NCI-H128 (cell line): ENCODE measurements at regions not wholly inside any gene's neighbourhood (a gene's known extent, or its start where the extent isn't known, plus 50 kb on each side); places are given as distances from the start of the nearest gene placed in this dataset.

Experiments used
- DNase-seq: peaks from one replicate; lab custom pipeline; 2025; ENCODE audit not compliant: unreplicated experiment; lab: John Stamatoyannopoulos, UW

GRCh38 chr14:87013583-87013982 lies 979.4 kb downstream of the GALC start:
- DNase-seq, result no peak

GRCh38 chr14:87008965-87009364 lies 984.0 kb downstream of the GALC start:
- no peak for DNase-seq

GRCh38 chr14:87005280-87005679 lies 987.7 kb downstream of the GALC start:
- no peak for DNase-seq

GRCh38 chr14:87002776-87003175 lies 990.2 kb downstream of the GALC start:
- no peak for DNase-seq

GRCh38 chr14:87001333-87001732 lies 991.6 kb downstream of the GALC start:
- DNase-seq, result no peak

GRCh38 chr14:87000081-87000480 lies 992.9 kb downstream of the GALC start:
- no peak for DNase-seq

- DNase-seq, result no peak
These were observed 993.9 kb downstream of the GALC start for GRCh38 chr14:86999036-86999435.

GRCh38 chr14:86997271-86997670 lies 995.7 kb downstream of the GALC start:
- DNase-seq, result no peak

- no peak for DNase-seq
These were observed 1002.6 kb downstream of the GALC start for GRCh38 chr14:86990396-86990795.

- DNase-seq, result no peak
These were observed 1003.7 kb downstream of the GALC start for GRCh38 chr14:86989285-86989684.

GRCh38 chr14:86987966-86988365 lies 1005.0 kb downstream of the GALC start:
- DNase-seq, result no peak

GRCh38 chr14:86973177-86973576 lies 1019.8 kb downstream of the GALC start:
- no peak for DNase-seq

- DNase-seq, result no peak
These were observed 1021.7 kb downstream of the GALC start for GRCh38 chr14:86971292-86971691.

- no peak for DNase-seq
These were observed 1031.8 kb downstream of the GALC start for GRCh38 chr14:86961106-86961716.

GRCh38 chr14:86955771-86956354 lies 1037.1 kb downstream of the GALC start:
- no peak for DNase-seq

GRCh38 chr14:86954623-86955022 lies 1038.4 kb downstream of the GALC start:
- no peak for DNase-seq

- no peak for DNase-seq
These were observed 1046.5 kb downstream of the GALC start for GRCh38 chr14:86946446-86946845.

- no peak for DNase-seq
These were observed 1048.5 kb downstream of the GALC start for GRCh38 chr14:86944434-86944833.

GRCh38 chr14:86943391-86944365 lies 1049.3 kb downstream of the GALC start:
- no peak for DNase-seq

- DNase-seq, result no peak
These were observed 1050.0 kb downstream of the GALC start for GRCh38 chr14:86942936-86943335.

GRCh38 chr14:86940106-86940505 lies 1052.9 kb downstream of the GALC start:
- DNase-seq, result no peak

GRCh38 chr14:86938320-86938719 lies 1054.7 kb downstream of the GALC start:
- DNase-seq, result no peak
